Left ventricle myocardium inferior (tissue), 1 donor: ENCODE measurements at regions not wholly inside any gene's neighbourhood (a gene's known extent, or its start where the extent isn't known, plus 50 kb on each side); places are given as distances from the start of the nearest gene placed in this dataset.
A peak's percentile ranks its signal among the peaks of the same experiment; 100 is the strongest.

ENCODE experiments used
- DNase-seq: peaks from one replicate; pipeline ENCODE4 v3.0.0-alpha.2; 2020
- H3K27ac ChIP-seq: fragments of 200-600 bp; replicated peaks from 2 replicates; pipeline ENCODE4 v1.8.0; 2021
- H3K27me3 ChIP-seq: fragments of 200-600 bp; 2 replicates; pipeline ENCODE4 v1.8.0; 2021; ENCODE audit warnings: low read depth
- H3K36me3 ChIP-seq: fragments of 200-600 bp; 2 replicates; pipeline ENCODE4 v1.8.0; 2021
- H3K4me1 ChIP-seq: fragments of 200-600 bp; 2 replicates; pipeline ENCODE4 v1.8.0; 2021
- H3K4me3 ChIP-seq: fragments of 200-600 bp; 2 replicates; pipeline ENCODE4 v1.8.0; 2021; ENCODE audit warnings: mild to moderate bottlenecking, moderate library complexity
- H3K9me3 ChIP-seq: fragments of 200-600 bp; replicated peaks from 2 replicates; pipeline ENCODE4 v1.8.0; 2021
- CTCF ChIP-seq: fragments of 200-600 bp; IDR thresholded peaks from 2 replicates; pipeline ENCODE4 v1.8.0; 2021; ENCODE audit warnings: antibody characterized with exemption, mild to moderate bottlenecking, borderline replicate concordance
- intact Hi-C: fragments of 100-400 bp; cut with micrococcal nuclease; formaldehyde crosslinking; loops from one replicate; pipeline ENCODE4 v1.11.0; 2022
- donor health status: DM: no; HTN: yes; CAD: no; lungs with severe emphysema.

DNA sequence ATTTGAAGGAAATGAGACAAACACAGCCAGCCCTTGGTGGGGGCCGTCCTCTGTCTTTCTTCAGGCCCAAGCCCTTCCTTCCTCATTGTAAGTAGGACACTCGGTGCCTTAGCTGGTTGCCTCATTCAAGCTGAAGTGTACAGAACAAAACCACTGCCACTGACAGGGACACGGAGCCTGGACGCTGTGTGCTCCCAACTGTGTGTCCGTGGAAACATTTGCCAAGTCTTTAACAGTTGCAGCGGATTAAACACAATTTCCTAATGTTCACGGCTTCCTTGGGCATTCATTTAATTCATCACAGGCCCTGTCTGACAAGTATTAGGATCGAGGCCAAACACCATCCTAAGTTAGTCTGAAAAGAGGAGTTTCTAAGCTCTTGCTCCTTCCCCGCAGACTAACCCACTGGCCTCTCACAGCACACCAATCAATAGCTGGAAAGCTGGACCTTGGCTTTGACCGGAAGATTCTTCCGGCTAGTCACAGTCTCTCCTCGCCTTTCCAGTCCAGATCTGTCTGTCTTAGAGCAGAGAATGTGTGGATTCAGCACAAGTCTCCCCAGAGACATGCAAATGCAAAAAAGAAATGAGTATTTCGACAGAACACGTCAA is 68.7 kb upstream of the ACSL3 start:
- Histone ChIP-seq H3K27me3 (no peaks in the 10 kb centered on the region), H3K4me1 (peaks cover 85% of the 10 kb centered on the region), H3K9me3 (no peaks in the 10 kb centered on the region), H3K27ac (peak overlapping the region; percentile 91), H3K4me3 (peak overlapping the region; percentile 33), H3K36me3 (no peaks in the 10 kb centered on the region)
- intact Hi-C loops = loop anchor here (10.0 kb wide), 1 partner anchor 63 kb away; no protein-coding TSS in a partner anchor
- DNase-seq = peak; percentile 66
- no peak for TF ChIP-seq CTCF

DNA sequence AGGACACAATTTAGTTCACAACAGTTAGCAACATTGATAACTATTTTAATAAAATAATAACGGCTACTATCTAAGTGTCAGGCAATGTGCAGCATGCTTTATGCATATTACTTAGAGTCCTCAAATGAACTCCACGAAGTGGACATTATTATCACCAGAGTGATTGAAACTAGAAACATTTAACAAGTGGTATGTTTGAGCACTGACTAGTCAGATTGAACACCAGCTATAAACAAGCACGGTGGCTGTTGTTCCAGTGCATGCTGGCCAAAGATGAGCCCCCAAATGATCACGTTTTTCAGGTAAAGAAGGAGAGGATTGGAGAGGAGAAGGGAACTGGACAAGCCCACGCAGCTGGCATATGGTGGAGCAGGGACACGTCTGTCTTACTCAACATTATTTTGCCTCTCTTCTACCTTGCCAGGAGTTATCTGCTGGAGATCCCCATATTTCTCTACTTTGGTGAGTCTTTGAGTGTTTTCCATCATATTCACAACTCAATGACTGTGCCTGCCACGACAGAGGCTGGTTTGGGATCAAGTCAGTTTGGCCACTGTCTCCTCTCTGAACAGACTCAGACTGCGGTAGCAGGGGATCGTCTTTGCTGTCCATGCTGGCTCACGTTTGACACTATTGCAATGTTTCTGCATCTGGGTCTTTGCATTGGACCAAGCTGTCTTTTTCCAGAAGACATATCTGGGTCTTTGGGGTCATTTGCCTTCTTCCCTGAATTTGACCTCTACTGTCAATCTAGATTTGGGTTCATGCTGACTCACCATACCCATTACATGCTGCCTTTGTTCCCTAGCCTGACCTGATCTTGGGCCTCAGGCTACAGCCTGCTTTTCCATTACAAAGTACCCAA is 66.0 kb upstream of the ACSL3 start:
- DNase-seq = no peak
- Histone ChIP-seq H3K27me3 (no peaks in the 10 kb centered on the region), H3K36me3 (no peaks in the 10 kb centered on the region), H3K4me3 (no peak overlapping the region), H3K4me1 (peaks cover 77% of the 10 kb centered on the region), H3K27ac (no peak overlapping the region), H3K9me3 (no peaks in the 10 kb centered on the region)
- TF ChIP-seq CTCF = no peak
- intact Hi-C loops = loop anchor here (10.0 kb wide), 1 partner anchor 60 kb away; no protein-coding TSS in a partner anchor

- no peak overlapping the region for H3K4me3 ChIP-seq
- peaks cover 69% of the 10 kb centered on the region for H3K4me1 ChIP-seq
- intact Hi-C loops = loop anchor here (10.0 kb wide), 1 partner anchor 59 kb away; no protein-coding TSS in a partner anchor
- no peaks in the 10 kb centered on the region for H3K9me3 ChIP-seq
- TF ChIP-seq CTCF = no peak
- no peaks in the 10 kb centered on the region for H3K36me3 ChIP-seq
- H3K27me3 ChIP-seq = no peaks in the 10 kb centered on the region
- peak overlapping the region; percentile 71 for H3K27ac ChIP-seq
- DNase-seq = no peak
Measured at GRCh38 chr2:222795450-222796357, 65.1 kb upstream of the ACSL3 start.

DNA sequence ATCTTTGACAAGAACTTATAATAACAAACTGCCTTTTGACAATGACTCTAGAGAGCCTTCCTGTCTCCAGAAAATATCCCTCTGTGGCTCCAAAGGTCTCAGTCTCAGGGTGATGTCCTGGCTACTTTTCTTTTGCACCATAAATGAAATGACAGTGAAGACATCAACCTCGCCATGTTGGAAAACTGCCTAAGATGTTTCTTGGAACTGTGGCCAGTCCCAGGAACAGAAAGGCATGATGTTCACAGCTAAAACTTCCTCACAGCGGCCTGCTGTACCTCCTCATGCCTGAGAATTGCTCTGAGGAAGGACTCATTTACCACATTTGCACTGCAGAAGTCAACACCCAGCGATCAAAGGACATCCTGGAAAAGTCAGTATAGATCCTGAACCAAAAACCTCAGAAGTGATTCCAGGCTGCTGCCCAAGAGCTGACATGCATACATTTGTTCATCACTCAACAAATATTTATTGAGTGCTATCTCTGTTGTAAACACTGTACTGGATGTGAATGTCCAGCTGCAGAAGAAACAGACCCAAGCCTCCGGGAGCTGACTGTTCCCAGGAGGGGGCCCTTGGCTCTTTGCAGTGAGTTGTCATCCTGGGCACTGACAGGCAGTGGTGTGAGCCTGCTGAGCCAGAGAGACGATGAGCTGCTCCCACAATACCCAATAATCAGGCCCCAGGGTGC is 64.3 kb upstream of the ACSL3 start:
- no peak for DNase-seq
- Histone ChIP-seq H3K27ac (peak overlapping the region; percentile 71), H3K27me3 (no peaks in the 10 kb centered on the region), H3K4me1 (peaks cover 61% of the 10 kb centered on the region), H3K4me3 (no peak overlapping the region), H3K36me3 (no peaks in the 10 kb centered on the region), H3K9me3 (no peaks in the 10 kb centered on the region)
- intact Hi-C loops = loop anchor here (10.0 kb wide), 1 partner anchor 58 kb away; no protein-coding TSS in a partner anchor
- no peak for TF ChIP-seq CTCF
